Peyer's patch (tissue), 4 donors: ENCODE measurements at regions not wholly inside any gene's neighbourhood (a gene's known extent, or its start where the extent isn't known, plus 50 kb on each side); places are given as distances from the start of the nearest gene placed in this dataset.

Experiments used
- DNase-seq, 3 donors: peaks; one replicate each; pipeline ENCODE4 v3.0.0-alpha.2; 2017 to 2019
- H3K27ac ChIP-seq, 4 donors: fragments of 200-600 bp; sonication (generic); one replicate each; pipeline ENCODE4 v1.5.1; 2016 to 2019
- H3K27me3 ChIP-seq, 2 donors: fragments of 200-600 bp; sonication (generic); one replicate each; pipeline ENCODE4 v1.5.1; 2019
- H3K36me3 ChIP-seq, 3 donors: fragments of 200-600 bp; sonication (generic); one replicate each; pipeline ENCODE4 v1.5.1; 2016 to 2019
- H3K4me1 ChIP-seq, 4 donors: fragments of 200-600 bp; sonication (generic); one replicate each; pipeline ENCODE4 v1.5.1; 2016 to 2019
- H3K4me3 ChIP-seq, 4 donors: fragments of 200-600 bp; sonication (generic); 1 replicate in 3 of 4; 2 replicates in 1 of 4; pipeline ENCODE4 v1.5.1; 2016 to 2019; ENCODE audit warnings: mild to moderate bottlenecking in 1 of 4
- H3K9me3 ChIP-seq, 4 donors: fragments of 200-600 bp; sonication (generic); one replicate each; pipeline ENCODE4 v1.5.1; 2016 to 2019; ENCODE audit warnings: mild to moderate bottlenecking in 1 of 4
- CTCF ChIP-seq, 6 experiments: fragments of 450-650 bp in 4 of 6; fragments of 200-600 bp in 2 of 6; sonication (generic) in 1 of 6; IDR thresholded peaks; one replicate each; pipeline ENCODE4 v1.5.1; 2017 to 2019; ENCODE audit warnings: antibody characterized with exemption in 6 of 6, mild to moderate bottlenecking in 3 of 6, moderate library complexity in 1 of 6
- POLR2A ChIP-seq, 2 donors: fragments of 450-650 bp; IDR thresholded peaks; one replicate each; pipeline ENCODE4 v1.5.1; 2017; ENCODE audit warnings: antibody characterized with exemption in 2 of 2, mild to moderate bottlenecking in 2 of 2, moderate library complexity in 2 of 2

- H3K27ac ChIP-seq, result no peak overlapping the region
- no peaks in the 10 kb centered on the region for H3K27me3 ChIP-seq
These were observed 187.3 kb upstream of the SYT13 start for GRCh38 chr11:45473341-45473895.

GRCh38 chr11:45472716-45473317 lies 186.7 kb upstream of the SYT13 start:
- Histone ChIP-seq H3K9me3 (no peaks in the 10 kb centered on the region), H3K36me3 (no peaks in the 10 kb centered on the region), H3K4me1 (no peaks in the 10 kb centered on the region), H3K27me3 (no peaks in the 10 kb centered on the region), H3K4me3 (no peak overlapping the region), H3K27ac (no peak overlapping the region)
- TF ChIP-seq POLR2A (IDR thresholded peaks at IDR 0.05) (no peak), CTCF (IDR thresholded peaks at IDR 0.05) (no peak)
- peak in 1 of 3 donors; percentile 32 for DNase-seq

More at GRCh38 chr11:45473341-45473895, 187.3 kb upstream of the SYT13 start:
- no peaks in the 10 kb centered on the region for H3K9me3 ChIP-seq
- no peaks in the 10 kb centered on the region for H3K36me3 ChIP-seq
- TF ChIP-seq POLR2A (IDR thresholded peaks at IDR 0.05), result no peak
- no peak for TF ChIP-seq CTCF (IDR thresholded peaks at IDR 0.05)
- no peaks in the 10 kb centered on the region for H3K4me1 ChIP-seq
- H3K4me3 ChIP-seq, result no peak overlapping the region
- peak in 2 of 3 donors; percentile 4 to 27 for DNase-seq

DNA sequence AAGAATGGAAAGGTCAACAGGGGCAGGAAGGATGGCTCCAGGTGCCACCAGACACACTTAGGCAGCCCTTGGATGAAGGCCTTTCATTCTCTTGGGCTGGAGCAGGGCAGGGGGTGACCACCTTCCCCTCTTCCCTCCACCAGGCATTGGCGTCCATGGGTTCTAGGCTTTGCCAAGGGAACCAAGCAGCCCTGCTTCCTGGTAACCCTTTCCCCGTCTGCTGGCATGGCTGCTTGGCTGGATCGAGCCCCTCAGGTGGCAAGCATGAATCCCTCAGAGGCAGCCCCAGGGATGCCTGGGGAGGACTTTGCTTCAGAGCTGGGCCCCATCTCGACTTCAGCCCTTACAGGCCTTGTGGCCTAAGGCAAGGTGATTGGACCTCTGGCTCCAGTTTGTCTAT lies 185.1 kb upstream of the SYT13 start:
- Histone ChIP-seq H3K27ac (no peak overlapping the region), H3K27me3 (no peaks in the 10 kb centered on the region), H3K36me3 (no peaks in the 10 kb centered on the region), H3K9me3 (no peaks in the 10 kb centered on the region), H3K4me1 (no peaks in the 10 kb centered on the region), H3K4me3 (no peak overlapping the region)
- TF ChIP-seq CTCF (IDR thresholded peaks at IDR 0.05) (no peak), POLR2A (IDR thresholded peaks at IDR 0.05) (no peak)
- peak in 1 of 3 donors; percentile 23 for DNase-seq

- TF ChIP-seq POLR2A (IDR thresholded peaks at IDR 0.05) (no peak), CTCF (IDR thresholded peaks at IDR 0.05) (no peak)
- no peaks in the 10 kb centered on the region for H3K27me3 ChIP-seq
- no peak overlapping the region for H3K27ac ChIP-seq
- peak in 1 of 3 donors; percentile 4 for DNase-seq
- no peaks in the 10 kb centered on the region for H3K4me1 ChIP-seq
- no peak overlapping the region for H3K4me3 ChIP-seq
- no peaks in the 10 kb centered on the region for H3K36me3 ChIP-seq
- H3K9me3 ChIP-seq, result no peaks in the 10 kb centered on the region
These were observed 184.6 kb upstream of the SYT13 start for GRCh38 chr11:45470794-45471167.

DNA sequence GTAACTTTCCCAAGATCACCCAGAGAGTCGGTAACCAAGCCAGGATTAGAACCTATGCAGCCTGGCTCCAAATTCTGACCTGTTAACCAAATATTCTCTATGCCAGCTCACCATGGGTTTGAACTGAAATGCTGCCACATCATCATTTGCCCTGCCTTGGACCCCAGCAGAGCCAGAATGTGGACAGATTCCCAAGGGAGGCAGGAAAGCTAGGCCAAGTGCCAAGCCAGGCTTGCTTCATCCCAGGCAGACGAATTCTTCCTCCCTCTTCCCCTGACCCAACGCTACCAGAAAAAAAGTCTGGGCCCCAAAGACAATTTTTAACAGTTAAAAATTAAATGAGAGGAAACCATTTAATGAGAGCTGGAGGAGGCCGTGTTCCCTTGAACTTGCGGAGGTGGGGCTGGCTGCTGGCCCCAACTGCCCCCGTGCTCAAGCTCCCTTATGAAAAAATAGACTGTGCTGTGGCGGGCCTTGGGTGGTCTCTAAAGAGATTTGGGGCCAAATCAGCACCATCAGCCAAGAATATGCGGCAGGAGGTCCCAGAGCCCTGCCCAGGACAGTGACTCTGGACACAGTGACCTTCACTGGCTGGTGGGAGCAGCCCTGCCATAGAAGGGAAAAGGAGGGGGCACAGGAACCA lies 184.1 kb upstream of the SYT13 start:
- H3K27ac ChIP-seq, result no peak overlapping the region
- no peaks in the 10 kb centered on the region for H3K27me3 ChIP-seq
- no peaks in the 10 kb centered on the region for H3K4me1 ChIP-seq
- no peak overlapping the region for H3K4me3 ChIP-seq
- TF ChIP-seq CTCF (IDR thresholded peaks at IDR 0.05) (no peak), POLR2A (IDR thresholded peaks at IDR 0.05) (no peak)
- no peaks in the 10 kb centered on the region for H3K9me3 ChIP-seq
- H3K36me3 ChIP-seq, result no peaks in the 10 kb centered on the region
- DNase-seq, result peak in 1 of 3 donors; percentile 11
